IPS DF 4.7 (cell line): ENCODE measurements at regions not wholly inside any gene's neighbourhood (a gene's known extent, or its start where the extent isn't known, plus 50 kb on each side); places are given as distances from the start of the nearest gene placed in this dataset.

ENCODE experiments used
- DNase-seq: peaks from one replicate; pipeline ENCODE4 v3.0.0-alpha.2; 2013; ENCODE audit warnings: low spot score; ENCODE audit errors: extremely low read depth

GRCh38 chr6:141677598-141678211, 455.0 kb upstream of the GJE1 start:
- DNase-seq = no peak

DNA sequence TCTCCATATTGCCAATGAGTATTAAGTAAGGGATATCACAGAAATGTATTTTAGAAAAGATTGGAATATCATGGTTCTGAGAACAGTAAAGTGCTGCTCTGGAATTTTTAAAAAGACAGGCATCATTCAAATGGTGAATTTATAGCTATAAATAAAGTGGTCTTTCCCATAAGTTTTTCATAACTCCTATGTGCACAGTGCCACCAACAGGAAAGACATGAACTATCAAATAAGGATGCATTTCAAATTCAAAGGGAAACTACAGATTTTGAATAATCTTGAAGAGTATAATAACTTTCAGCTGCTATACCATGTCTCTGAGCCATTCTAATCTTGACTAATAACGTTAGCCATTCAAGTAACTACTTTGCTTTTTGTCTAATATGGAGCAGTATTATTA, 456.8 kb upstream of the GJE1 start:
- no peak for DNase-seq

DNA sequence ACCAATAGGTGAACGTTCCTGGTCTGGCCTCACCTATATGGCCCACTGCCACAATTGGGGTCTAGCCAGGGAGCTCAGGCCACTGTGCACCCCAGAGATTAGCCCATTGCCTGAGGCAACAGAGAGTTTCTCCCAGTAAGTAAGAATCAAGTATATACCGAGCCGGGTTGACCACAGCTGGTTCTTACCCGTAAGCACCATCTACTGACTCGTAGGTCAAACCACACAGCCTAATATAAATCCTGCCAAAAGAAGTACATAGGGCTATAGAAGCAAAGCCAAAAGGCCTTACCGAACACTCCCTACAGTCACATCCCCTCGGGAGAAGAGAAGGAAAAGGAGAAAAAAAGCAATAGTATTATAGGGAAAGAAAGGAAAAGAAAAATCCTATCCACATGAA, 463.6 kb upstream of the GJE1 start:
- DNase-seq = no peak

GRCh38 chr6:141667580-141668309, 465.0 kb upstream of the GJE1 start:
- no peak for DNase-seq

DNA sequence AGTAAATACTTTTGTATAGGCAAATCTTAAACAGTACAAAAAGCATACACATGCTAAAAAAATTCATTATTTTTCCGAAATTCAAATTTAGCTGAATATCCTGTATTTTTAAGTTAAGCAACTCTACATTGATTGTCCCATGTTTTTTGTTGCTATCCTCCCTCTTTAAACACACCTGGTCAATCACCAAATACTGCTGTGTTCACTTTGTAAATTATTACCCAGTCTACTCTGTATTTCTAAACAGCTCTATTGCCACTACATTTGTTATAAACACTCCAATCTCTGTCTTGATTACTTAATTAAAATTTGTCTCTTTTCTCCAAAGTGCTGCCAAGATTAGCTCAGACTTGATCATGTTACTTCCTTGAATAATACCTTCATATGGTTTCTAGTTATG, 466.5 kb upstream of the GJE1 start:
- DNase-seq = no peak

GRCh38 chr6:141664744-141665143, 468.0 kb upstream of the GJE1 start:
- no peak for DNase-seq

DNA sequence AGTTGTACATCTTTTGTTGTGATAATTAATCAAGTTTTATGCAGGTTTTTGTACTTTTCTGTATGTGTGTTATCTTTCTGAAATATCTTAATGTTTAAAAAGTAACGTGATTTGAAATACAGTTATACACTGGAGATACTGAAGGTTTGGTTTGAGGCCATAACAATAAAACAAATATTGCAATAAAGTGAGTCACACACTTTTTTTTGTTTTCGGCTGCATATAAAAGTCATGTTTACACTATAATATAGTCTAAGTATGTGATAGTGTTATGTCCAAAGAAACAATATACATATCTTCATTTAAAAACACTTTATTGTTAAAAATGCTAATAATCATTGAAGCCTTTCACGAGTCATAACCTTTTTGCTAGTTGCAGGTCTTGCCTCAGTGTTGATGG, 473.1 kb upstream of the GJE1 start:
- no peak for DNase-seq

DNA sequence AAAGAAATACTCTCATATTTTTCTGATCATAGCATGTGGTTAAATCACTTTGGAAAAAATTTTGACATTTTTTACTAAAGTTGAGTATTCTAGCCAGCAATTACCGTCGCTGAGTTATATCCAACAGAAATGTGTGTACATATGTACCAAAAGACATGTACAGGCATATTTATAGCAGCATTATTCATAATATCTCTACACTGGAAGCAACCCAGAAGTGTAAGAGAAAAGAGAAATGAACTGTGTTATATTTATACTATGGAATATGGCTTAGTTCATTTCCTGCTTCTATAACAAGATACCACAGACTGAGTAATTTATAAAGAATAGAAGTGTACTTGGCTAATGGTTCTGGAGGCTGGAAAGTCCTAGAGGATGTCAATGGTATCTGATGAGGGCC, 474.0 kb upstream of the GJE1 start:
- DNase-seq = no peak

GRCh38 chr6:141657812-141658211, 474.9 kb upstream of the GJE1 start:
- no peak for DNase-seq

DNA sequence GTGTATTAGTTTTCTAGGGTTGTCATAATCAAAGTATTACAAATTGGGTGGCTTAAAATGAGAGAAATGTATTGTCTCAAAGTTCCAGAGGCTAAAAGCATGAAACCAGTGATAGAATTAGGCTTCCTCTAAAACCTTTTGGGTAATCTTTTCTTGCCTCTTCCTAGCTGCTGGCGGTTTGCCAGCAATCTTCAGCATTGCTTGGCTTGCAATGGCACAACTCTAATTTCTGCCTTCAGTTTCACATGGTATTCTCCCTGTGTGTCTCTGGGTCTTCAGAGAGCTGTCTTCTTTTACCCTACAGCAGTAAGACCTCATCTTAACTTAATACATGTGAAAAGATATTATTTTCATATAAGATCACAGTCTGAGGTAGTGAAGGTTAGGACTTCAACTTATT, 479.1 kb upstream of the GJE1 start:
- no peak for DNase-seq

DNA sequence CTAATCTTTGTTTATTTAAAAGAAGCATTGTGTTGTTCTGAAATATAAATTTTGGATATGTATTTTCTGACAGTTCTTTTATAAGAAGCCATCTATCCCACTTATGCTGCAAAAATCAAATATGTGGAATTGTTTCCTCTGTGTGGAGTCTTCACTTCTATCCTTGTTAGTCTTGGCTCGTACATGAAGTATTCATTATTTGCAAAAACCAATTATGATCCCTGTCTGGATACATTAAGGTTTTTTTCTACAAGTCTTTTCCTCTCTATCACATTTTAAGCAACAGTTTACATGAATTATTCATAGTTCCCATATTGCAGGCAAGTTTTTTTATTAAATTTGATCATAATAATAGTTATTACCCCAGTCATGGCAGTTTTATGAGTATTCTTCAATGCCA, 490.8 kb upstream of the GJE1 start:
- DNase-seq = no peak

DNA sequence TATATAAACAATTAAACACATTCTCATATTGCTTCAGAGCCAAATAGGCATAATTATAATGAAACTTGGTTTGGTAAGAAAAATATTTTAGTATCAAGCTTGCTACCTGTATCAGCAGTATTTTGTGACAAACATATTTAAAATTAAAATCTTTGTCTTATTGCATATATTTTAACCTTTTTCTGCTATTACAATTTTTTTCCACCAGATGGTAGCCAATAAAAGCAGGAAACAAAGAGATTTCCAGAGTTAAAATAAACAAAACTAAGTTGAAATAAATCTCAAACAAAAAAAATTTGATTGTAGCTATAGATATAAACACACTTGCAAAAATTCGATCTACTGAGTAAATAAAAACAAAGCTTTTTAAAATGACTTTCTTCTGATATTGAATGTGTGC, 491.3 kb upstream of the GJE1 start:
- DNase-seq = no peak

DNA sequence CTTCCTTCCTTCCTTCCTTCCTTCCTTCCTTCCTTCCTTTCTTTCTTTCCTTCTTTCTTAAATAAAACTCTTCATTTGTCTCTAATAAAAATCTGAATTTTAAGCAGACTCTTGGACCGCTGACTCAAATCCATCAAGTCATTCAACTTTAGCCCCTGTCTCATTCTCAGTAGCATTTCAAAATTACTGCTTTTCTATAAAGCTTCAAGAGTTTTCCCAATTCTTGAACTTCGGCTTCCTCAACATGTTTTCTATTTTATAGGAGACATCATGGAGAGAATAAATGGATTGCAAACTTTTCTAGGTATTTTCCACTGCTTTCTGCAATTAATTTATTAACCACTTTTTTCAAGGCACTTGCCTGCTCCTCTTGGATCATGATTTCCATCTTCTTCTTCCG, 497.1 kb upstream of the GJE1 start:
- DNase-seq = no peak

DNA sequence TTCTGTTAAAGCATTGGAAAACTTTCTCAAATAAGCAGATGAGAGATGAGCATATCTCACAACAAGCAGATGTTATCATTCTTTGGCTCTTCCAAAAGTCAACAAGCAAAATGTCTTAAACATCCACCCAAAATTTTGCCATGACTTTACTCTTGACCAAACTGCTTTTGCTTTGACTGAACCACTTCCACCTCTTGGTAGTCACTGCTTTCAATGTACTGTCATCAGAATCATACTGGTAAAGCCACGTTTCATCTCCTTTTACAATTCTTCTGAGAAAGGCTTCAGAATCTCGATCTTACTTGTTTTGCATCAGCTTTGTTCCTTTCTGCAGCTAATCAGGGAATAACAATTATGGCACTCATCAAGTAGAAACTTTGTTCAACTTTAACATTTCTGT, 498.5 kb upstream of the GJE1 start:
- DNase-seq = no peak

DNA sequence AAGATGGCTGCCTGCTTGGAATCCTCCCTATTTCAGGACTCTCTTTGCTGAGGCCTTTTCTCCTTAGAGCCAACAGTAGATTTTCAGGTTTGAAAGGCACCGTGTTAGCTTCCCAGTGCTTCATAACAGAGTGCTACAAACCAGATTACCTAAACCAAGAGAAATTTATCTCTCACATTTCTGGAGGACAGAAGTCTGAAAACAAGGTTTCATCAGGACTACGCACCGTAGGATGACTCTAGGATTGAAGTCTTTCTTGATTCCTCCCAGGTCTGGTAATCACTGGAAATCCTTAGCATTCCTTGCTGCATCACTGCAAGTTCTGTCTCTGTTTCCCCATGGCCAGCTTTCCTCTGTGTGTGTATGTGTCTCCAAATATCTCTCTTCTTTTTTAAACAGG, 508.4 kb upstream of the GJE1 start:
- no peak for DNase-seq

- DNase-seq = no peak
These were observed 514.5 kb upstream of the GJE1 start for GRCh38 chr6:141618180-141618581.

GRCh38 chr6:141610741-141611140, 522.0 kb upstream of the GJE1 start:
- peak; percentile 1 for DNase-seq

DNA sequence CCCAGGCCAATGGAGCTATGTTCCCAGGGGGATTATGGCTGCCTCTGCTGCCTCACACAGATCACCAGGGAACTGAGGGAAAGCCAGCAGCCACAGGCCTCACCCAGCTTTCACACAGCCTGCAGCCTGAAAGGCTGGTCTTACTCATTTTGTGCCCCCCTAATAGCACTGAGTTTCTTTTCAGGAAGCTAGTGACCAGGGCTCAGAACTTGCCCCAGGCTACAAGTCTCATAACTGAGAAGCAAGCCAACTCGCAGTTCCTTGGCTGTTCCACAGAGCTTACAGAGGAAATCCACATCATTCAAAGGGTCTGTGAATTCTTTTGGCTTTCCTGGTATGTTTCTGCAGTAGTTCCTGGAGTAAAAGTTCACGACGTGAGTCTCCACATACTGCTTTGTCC, 524.8 kb upstream of the GJE1 start:
- DNase-seq = no peak

GRCh38 chr6:141598487-141598886, 534.2 kb upstream of the GJE1 start:
- DNase-seq = no peak

DNA sequence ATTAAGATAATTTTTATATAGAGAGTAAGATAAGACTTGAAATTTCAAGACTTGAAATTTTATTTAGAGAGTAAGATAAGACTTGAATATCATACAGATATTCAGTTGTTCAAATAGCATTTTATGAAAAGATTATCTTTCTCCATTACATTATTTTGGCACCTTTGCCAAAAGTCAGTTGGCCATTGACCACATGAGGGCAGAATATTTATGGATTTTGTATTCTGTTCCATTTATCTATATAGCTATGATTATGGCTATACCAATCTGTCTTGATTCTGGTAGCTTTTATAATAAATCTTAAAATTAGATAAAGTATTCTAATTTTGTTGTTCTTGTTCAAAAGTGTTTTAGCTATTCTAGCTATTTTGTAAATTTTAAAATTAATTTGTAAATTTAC, 537.9 kb upstream of the GJE1 start:
- DNase-seq = no peak

DNA sequence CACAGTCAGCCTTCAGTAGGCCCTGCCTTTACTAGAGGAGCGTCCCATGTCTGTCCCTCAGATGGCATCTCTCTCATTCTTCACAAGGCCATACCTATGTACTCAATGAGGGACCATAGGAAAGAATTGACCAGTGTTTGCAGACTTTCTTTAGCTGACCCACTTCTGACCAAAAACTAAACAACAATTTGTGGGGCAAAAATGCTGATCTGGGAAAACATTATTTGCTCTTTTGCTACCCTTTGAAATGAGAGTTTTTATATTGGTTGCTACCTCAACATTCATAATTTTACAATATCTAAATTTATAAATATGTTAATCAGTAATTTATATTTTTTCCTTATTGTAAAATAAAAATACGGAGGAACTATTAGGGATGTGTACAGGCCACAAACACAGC, 539.4 kb upstream of the GJE1 start:
- DNase-seq = no peak

DNA sequence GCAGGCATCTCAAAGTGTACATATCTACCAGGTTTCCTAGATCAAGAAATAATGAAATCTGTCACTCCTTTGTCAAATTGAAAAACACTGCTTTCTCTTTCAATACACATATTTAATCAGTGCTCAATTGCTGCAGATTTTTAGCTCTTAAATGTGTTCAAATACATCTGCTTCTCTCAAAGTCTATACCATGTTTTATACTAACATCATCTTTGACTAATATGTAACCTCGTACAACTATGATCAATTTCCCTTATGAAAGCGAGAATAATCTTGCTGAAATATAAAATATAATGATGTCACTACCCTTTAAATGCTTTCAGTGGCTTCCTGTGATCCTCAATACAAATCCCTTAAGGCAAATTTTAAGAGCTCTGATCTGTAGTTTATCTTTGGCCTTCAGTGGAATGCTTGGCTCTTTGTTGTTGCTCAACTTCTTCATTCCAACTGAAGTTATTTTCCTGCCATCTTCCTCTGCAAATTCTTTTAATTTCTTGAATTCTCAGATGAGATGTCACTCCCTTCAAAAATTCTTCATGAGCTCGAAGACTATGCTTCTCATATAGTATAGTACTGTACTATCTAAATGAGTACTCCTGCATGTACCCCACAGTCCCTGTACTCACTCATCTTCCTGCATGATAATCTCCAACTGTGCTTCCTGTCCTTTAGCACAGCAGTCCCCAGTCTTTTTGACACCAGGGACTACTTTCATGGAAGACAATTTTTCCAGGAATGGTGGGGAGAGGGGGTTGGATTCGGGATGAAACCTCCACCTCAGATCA, 545.1 kb upstream of the GJE1 start:
- no peak for DNase-seq
